ENCODE measurements at regions not wholly inside any gene's neighbourhood (a gene's known extent, or its start where the extent isn't known, plus 50 kb on each side); places are given as distances from the start of the nearest gene placed in this dataset.

DNA sequence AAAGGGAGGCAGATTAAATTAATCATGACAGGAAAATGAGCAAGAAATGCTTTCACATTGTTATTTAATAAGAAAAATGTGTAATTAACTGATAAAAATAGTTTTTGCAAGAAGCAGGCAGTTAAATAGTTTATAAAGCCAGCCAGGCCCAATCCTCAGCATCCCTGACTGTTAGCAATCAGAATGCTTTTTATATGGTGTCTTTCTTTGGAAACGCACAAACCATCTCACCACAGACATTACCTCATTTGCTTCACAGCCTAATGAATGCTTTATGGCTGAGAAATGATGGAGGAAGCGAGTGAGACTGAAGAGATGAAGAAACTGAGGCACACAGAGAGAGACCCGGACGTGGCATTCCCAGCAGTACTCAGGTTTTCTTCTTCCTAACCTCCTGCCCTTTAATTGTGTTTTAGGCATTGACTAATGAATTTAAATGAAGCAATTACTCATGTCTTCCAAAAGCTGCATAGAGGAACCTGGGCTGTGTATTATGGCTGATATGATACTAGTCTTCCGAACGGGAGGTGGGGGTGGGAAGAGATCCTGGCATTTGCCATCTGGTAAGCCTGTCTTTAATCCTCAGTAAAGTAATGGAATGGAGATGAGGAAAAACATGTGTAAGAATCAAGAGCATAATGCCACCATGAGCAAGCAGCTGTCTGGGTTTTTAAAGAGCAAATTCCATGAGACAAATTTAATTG, 116.1 kb upstream of the LMO4 start:
- Histone ChIP-seq H3K36me3 (no peaks in the 10 kb centered on the region), H3K27ac (no peak overlapping the region), H3K4me1 (no peaks in the 10 kb centered on the region), H3K27me3 (no peaks in the 10 kb centered on the region), H3K9me3 (peaks cover 0 to 5% (median 0%) of the 10 kb centered on the region in 3 donors), H3K4me3 (no peak overlapping the region)
- TF ChIP-seq POLR2A (IDR thresholded peaks at IDR 0.05) = no peak
- TF ChIP-seq, protein P1, sequence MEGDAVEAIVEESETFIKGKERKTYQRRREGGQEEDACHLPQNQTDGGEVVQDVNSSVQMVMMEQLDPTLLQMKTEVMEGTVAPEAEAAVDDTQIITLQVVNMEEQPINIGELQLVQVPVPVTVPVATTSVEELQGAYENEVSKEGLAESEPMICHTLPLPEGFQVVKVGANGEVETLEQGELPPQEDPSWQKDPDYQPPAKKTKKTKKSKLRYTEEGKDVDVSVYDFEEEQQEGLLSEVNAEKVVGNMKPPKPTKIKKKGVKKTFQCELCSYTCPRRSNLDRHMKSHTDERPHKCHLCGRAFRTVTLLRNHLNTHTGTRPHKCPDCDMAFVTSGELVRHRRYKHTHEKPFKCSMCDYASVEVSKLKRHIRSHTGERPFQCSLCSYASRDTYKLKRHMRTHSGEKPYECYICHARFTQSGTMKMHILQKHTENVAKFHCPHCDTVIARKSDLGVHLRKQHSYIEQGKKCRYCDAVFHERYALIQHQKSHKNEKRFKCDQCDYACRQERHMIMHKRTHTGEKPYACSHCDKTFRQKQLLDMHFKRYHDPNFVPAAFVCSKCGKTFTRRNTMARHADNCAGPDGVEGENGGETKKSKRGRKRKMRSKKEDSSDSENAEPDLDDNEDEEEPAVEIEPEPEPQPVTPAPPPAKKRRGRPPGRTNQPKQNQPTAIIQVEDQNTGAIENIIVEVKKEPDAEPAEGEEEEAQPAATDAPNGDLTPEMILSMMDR (IDR thresholded peaks at IDR 0.05 in 4 of 5, conservative IDR thresholded peaks at IDR 0.05 in 1 of 5) = no peak
- DNase-seq (no peak), ATAC-seq (no peak)
- in situ Hi-C loops (cut with MboI; ENCODE audit: low sequenced_read_pairs in 4 of 4) (no loop called here), intact Hi-C loops (cut with DNase I; ENCODE audit: low total_unique reads) (no loop called here)

DNA sequence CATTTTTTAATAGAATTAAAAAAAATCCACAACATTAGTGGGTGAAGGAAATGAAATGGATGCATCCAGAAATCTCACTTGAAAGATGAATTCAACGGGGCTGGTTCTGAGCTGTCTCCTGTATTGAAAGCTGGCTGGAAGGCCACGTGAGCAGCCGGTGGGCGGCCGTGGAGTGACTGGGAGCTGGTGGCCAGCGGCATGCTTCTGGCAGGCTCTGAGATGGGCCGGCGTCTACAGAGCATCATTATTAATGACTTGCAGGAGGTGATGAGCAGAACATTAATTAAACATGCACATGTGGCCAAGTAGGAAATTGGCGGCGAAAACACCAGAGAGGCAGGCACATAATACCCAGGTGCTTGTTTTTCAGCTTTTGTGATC, 115.6 kb upstream of the LMO4 start:
- Histone ChIP-seq H3K9me3 (peaks cover 0 to 5% (median 0%) of the 10 kb centered on the region in 3 donors), H3K4me3 (no peak overlapping the region), H3K36me3 (no peaks in the 10 kb centered on the region), H3K27me3 (no peaks in the 10 kb centered on the region), H3K4me1 (no peaks in the 10 kb centered on the region), H3K27ac (no peak overlapping the region)
- DNase-seq = no peak
- in situ Hi-C loops (cut with MboI; ENCODE audit: low sequenced_read_pairs in 4 of 4) (no loop called here), intact Hi-C loops (cut with DNase I; ENCODE audit: low total_unique reads) (no loop called here)
- ATAC-seq = no peak
- TF ChIP-seq POLR2A (IDR thresholded peaks at IDR 0.05) = no peak

DNA sequence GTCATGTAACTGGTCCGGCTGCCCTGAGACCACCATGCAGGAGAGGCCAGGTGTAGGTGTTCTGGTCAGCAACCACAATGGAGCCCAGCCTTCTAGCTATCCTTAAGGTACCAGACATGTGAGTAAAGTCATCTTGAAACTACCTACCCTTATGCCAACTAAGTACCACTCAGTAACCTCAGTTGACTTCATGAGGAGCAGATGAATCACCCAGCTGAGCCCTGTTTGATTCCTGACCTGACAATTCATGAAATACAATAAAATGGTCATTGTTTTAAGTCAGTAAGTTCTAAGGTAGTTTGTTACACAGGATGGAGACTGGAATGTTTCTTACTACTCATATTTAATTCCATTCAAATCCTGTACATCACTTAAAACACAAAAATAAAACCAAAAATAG, 113.1 kb upstream of the LMO4 start:
- Histone ChIP-seq H3K9me3 (peaks cover 0 to 5% (median 0%) of the 10 kb centered on the region in 3 donors), H3K27ac (no peak overlapping the region), H3K36me3 (no peaks in the 10 kb centered on the region), H3K4me3 (no peak overlapping the region), H3K27me3 (no peaks in the 10 kb centered on the region), H3K4me1 (no peaks in the 10 kb centered on the region)
- ATAC-seq (no peak), DNase-seq (no peak)
- intact Hi-C loops (cut with DNase I; ENCODE audit: low total_unique reads) (no loop called here), in situ Hi-C loops (cut with MboI; ENCODE audit: low sequenced_read_pairs in 4 of 4) (no loop called here)
- no peak for TF ChIP-seq POLR2A (IDR thresholded peaks at IDR 0.05)
- TF ChIP-seq, protein P1 (IDR thresholded peaks at IDR 0.05 in 4 of 5, conservative IDR thresholded peaks at IDR 0.05 in 1 of 5) = no peak

DNA sequence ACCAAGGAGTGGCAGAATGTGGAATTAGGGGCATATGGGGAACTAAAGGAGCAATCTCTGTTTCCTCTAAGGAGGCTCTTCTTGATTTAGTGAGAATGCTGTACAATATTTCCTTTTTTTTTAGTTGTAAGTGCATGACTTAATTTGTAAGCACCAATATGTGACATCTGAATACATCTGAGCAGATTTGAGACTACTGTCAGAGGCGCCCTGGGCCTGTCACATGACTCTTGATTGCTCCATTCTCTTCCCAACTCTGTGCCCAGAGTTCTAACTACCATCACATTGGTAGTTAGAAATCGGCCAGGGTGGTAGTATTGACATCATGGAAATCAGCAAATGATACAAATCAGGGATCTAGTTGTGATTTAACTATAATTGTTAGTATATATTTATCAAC, 110.1 kb upstream of the LMO4 start:
- TF ChIP-seq, protein P1 (IDR thresholded peaks at IDR 0.05 in 4 of 5, conservative IDR thresholded peaks at IDR 0.05 in 1 of 5) = no peak
- TF ChIP-seq POLR2A (IDR thresholded peaks at IDR 0.05) = no peak
- Histone ChIP-seq H3K4me3 (no peak overlapping the region), H3K36me3 (no peaks in the 10 kb centered on the region), H3K4me1 (no peaks in the 10 kb centered on the region), H3K9me3 (peaks cover 0 to 5% (median 0%) of the 10 kb centered on the region in 3 donors), H3K27me3 (no peaks in the 10 kb centered on the region), H3K27ac (no peak overlapping the region)
- ATAC-seq (no peak), DNase-seq (no peak)
- in situ Hi-C loops (cut with MboI; ENCODE audit: low sequenced_read_pairs in 4 of 4) = no loop called here
- intact Hi-C loops (cut with DNase I; ENCODE audit: low total_unique reads) = no loop called here

DNA sequence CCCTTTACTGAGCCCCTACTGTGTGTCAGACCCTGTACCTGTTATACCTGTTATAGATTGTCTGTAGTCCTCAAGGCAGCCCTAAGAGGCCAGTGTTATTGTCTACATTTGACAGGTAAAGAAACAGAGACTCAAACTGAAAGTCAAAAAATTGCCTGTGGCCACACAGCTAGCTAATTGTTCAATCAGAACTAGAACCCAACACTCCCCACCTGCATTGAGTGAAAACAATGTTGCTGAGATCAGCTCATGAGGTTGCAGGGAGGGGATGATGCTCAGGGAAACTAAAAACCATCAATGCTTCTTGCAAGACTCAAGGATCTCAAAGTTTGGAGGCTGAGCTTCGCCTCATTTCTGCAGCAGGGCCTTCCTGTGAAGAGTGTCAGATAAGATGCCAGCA, 109.5 kb upstream of the LMO4 start:
- Histone ChIP-seq H3K36me3 (no peaks in the 10 kb centered on the region), H3K27ac (no peak overlapping the region), H3K4me3 (no peak overlapping the region), H3K9me3 (peaks cover 0 to 5% (median 0%) of the 10 kb centered on the region in 3 donors), H3K27me3 (no peaks in the 10 kb centered on the region), H3K4me1 (no peaks in the 10 kb centered on the region)
- DNase-seq (no peak), ATAC-seq (no peak)
- intact Hi-C loops (cut with DNase I; ENCODE audit: low total_unique reads) (no loop called here), in situ Hi-C loops (cut with MboI; ENCODE audit: low sequenced_read_pairs in 4 of 4) (no loop called here)
- TF ChIP-seq, protein P1 (IDR thresholded peaks at IDR 0.05 in 4 of 5, conservative IDR thresholded peaks at IDR 0.05 in 1 of 5) = no peak
- TF ChIP-seq POLR2A (IDR thresholded peaks at IDR 0.05) = no peak
